Gastroesophageal sphincter (tissue), 3 donors: ENCODE measurements at regions not wholly inside any gene's neighbourhood (a gene's known extent, or its start where the extent isn't known, plus 50 kb on each side); places are given as distances from the start of the nearest gene placed in this dataset.

Experiments used
- CTCF ChIP-seq, 4 experiments: fragments of 200-600 bp in 2 of 4; fragments of 450-650 bp in 2 of 4; sonication (generic) in 1 of 4; IDR thresholded peaks; one replicate each; pipeline ENCODE4 v1.5.1; 2017 to 2019; ENCODE audit warnings: antibody characterized with exemption in 4 of 4, mild to moderate bottlenecking in 2 of 4, moderate library complexity in 2 of 4
- EP300 ChIP-seq: sonication (generic); formaldehyde crosslinking; IDR thresholded peaks from one replicate; pipeline ENCODE4 v1.6.1; 2017; ENCODE audit warnings: antibody characterized with exemption, mild to moderate bottlenecking
- POLR2A ChIP-seq, 2 donors: fragments of 450-650 bp; IDR thresholded peaks; one replicate each; pipeline ENCODE4 v1.6.1; 2017; ENCODE audit warnings: antibody characterized with exemption in 2 of 2, mild to moderate bottlenecking in 2 of 2, moderate library complexity in 1 of 2
- POLR2AphosphoS5 ChIP-seq: sonication (generic); formaldehyde crosslinking; IDR thresholded peaks from one replicate; pipeline ENCODE4 v1.6.1; 2017; ENCODE audit warnings: antibody characterized with exemption

GRCh38 chr4:84432713-84433112 is 66.4 kb downstream of the NKX6-1 start:
- TF ChIP-seq POLR2AphosphoS5 (no peak), CTCF (IDR thresholded peaks at IDR 0.05) (no peak), POLR2A (IDR thresholded peaks at IDR 0.05) (no peak), EP300 (no peak)
